NAMALWA (cell line): ENCODE measurements at regions not wholly inside any gene's neighbourhood (a gene's known extent, or its start where the extent isn't known, plus 50 kb on each side); places are given as distances from the start of the nearest gene placed in this dataset.
"Not testable (repeated sequence)": the region's sequence is repeated elsewhere in the genome, so short reads cannot be mapped to it uniquely, and the experiment has no call there.

ENCODE experiments used
- DNase-seq: peaks from one replicate; pipeline ENCODE4 v3.0.0-alpha.2; 2015; ENCODE audit warnings: low spot score

- no peak for DNase-seq
Measured at GRCh38 chr14:38973083-38973700, 129.8 kb downstream of the SEC23A start.

- DNase-seq, result no peak
Measured at GRCh38 chr14:38972511-38972910, 130.5 kb downstream of the SEC23A start.

GRCh38 chr14:38971258-38971921 lies 131.6 kb downstream of the SEC23A start:
- no peak for DNase-seq

GRCh38 chr14:38964630-38965029 lies 138.4 kb downstream of the SEC23A start:
- DNase-seq, result no peak

- no peak for DNase-seq
Measured at GRCh38 chr14:38960946-38961531, 142.0 kb downstream of the SEC23A start.

- DNase-seq, result no peak
Measured at GRCh38 chr14:38959021-38959420, 144.0 kb downstream of the SEC23A start.

GRCh38 chr14:38958589-38958988 lies 144.4 kb downstream of the SEC23A start:
- no peak for DNase-seq

- no peak for DNase-seq
Measured at GRCh38 chr14:38951451-38951850, 151.6 kb downstream of the SEC23A start.

- no peak for DNase-seq
Measured at GRCh38 chr14:38950676-38951075, 152.4 kb downstream of the SEC23A start.

GRCh38 chr14:38948576-38948975 lies 154.5 kb downstream of the SEC23A start:
- DNase-seq, result no peak

- DNase-seq, result no peak
Measured at GRCh38 chr14:38948171-38948570, 154.9 kb downstream of the SEC23A start.

- DNase-seq, result no peak
Measured at GRCh38 chr14:38947343-38947742, 155.7 kb downstream of the SEC23A start.

- no peak for DNase-seq
Measured at GRCh38 chr14:38944691-38945090, 158.3 kb downstream of the SEC23A start.

- DNase-seq, result no peak
Measured at GRCh38 chr14:38941488-38941887, 161.5 kb downstream of the SEC23A start.

- not testable (repeated sequence) for DNase-seq
Measured at GRCh38 chr14:38932653-38933000, 170.4 kb downstream of the SEC23A start.

GRCh38 chr14:38931969-38932652 lies 170.9 kb downstream of the SEC23A start:
- DNase-seq, result no peak

- no peak for DNase-seq
Measured at GRCh38 chr14:38930898-38931297, 172.1 kb downstream of the SEC23A start.

GRCh38 chr14:38930022-38930421 lies 173.0 kb downstream of the SEC23A start:
- no peak for DNase-seq

- no peak for DNase-seq
Measured at GRCh38 chr14:38929416-38929815, 173.6 kb downstream of the SEC23A start.

GRCh38 chr14:38921893-38922292 lies 181.1 kb downstream of the SEC23A start:
- not testable (repeated sequence) for DNase-seq

GRCh38 chr14:38915125-38915524 lies 187.9 kb downstream of the SEC23A start:
- DNase-seq, result no peak

GRCh38 chr14:38910092-38910491 lies 192.9 kb downstream of the SEC23A start:
- no peak for DNase-seq

- DNase-seq, result no peak
Measured at GRCh38 chr14:38904959-38905358, 198.1 kb downstream of the SEC23A start.
